ENCODE measurements at regions not wholly inside any gene's neighbourhood (a gene's known extent, or its start where the extent isn't known, plus 50 kb on each side); places are given as distances from the start of the nearest gene placed in this dataset.

DNA sequence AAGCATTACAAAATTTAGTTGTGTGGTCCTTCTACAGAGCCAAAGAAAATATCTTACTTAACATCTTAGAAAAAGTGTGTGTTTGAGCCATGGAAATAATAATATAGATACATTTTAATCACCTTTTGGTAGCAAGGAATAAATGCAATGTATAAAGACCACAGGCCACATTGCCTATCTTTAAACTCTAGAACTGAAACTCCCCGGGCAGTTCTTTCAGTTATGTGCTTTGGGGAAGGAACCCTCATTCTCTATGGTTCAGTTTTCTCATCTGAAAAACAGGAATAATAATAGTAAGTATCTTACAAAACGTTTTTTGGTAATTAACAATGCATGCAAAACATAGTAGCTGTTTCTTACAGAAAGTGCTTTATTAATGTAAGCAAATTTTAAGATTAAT, 67.8 kb upstream of the GABRB2 start (continued):
- TF ChIP-seq, protein P1, sequence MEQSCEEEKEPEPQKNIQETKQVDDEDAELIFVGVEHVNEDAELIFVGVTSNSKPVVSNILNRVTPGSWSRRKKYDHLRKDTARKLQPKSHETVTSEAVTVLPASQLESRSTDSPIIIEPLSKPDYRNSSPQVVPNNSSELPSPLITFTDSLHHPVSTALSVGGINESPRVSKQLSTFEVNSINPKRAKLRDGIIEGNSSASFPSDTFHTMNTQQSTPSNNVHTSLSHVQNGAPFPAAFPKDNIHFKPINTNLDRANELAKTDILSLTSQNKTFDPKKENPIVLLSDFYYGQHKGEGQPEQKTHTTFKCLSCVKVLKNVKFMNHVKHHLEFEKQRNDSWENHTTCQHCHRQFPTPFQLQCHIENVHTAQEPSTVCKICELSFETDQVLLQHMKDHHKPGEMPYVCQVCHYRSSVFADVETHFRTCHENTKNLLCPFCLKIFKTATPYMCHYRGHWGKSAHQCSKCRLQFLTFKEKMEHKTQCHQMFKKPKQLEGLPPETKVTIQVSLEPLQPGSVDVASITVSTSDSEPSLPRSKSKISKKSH (CRISPR knock-in tag; IDR thresholded peaks at IDR 0.05; ENCODE audit: borderline replicate concordance): no peak
- TF ChIP-seq BHLHE40 (IDR thresholded peaks at IDR 0.05; ENCODE audit: low read length): no peak

DNA sequence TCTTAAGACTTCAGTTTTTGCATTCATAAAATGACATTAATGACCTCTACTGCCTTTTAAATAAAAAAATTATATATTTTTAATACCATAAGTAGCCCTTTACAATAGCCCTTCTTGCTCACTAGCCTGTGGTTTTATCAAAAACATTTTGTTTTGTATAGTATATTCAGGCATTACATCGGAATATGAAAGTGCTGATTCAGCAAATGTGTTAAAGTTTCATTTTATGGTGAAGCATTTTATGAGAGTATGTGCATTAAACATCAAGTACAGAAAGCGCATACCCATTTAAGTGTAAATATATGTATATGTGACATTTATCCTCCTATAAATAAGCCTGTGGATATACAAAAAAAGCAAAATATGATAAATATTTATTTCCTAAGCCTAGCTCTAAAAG, 56.2 kb upstream of the GABRB2 start:
- no peaks in the 10 kb centered on the region for H3K36me3 ChIP-seq (replicated peaks in 1 of 2; ENCODE audit: control insufficient read depth in 1 of 2, insufficient read depth in 2 of 2, low read length in 2 of 2)
- H3K4me2 ChIP-seq (ENCODE audit: low read depth, low read length): no peak overlapping the region
- no peaks in the 10 kb centered on the region for H4K20me1 ChIP-seq (ENCODE audit: insufficient read depth, low read length)
- no peak for FAIRE-seq
- POLR2A ChIA-PET: no interaction called here
- in situ Hi-C loops (cut with HindIII; ENCODE audit: extremely low pct_ligation_motif_present, low pct_unique_long_range_greater_than_20kb) (no loop called here), intact Hi-C loops (cut with micrococcal nuclease; ENCODE audit: unreplicated experiment) (no loop called here)
- H2AFZ ChIP-seq (ENCODE audit: low read length): no peak overlapping the region
- TF ChIP-seq ZNF720 (CRISPR knock-in tag; IDR thresholded peaks at IDR 0.05): no peak
- peak; percentile 99 for TF ChIP-seq MAFF (IDR thresholded peaks at IDR 0.05; ENCODE audit: low read depth, low read length)
- TF ChIP-seq MAFK (conservative IDR thresholded peaks at IDR 0.05 in 1 of 2, IDR thresholded peaks at IDR 0.05 in 1 of 2; ENCODE audit: low read length in 2 of 2): peak; percentile 99 to 100
- no peaks in the 10 kb centered on the region for H3K9me3 ChIP-seq (ENCODE audit: low read length)
- ATAC-seq: no peak
- no TSS peak for BruUV-seq (replicated peaks)
- H3K4me3 ChIP-seq (replicated peaks in 1 of 3; ENCODE audit: insufficient read depth in 1 of 3, low read depth in 2 of 3, low read length in 3 of 3): no peak overlapping the region
- CTCF ChIA-PET (ENCODE audit: low intra/inter-chr PET ratio, low total read pairs): no interaction called here
- H3K4me1 ChIP-seq (ENCODE audit: insufficient read depth, low read length): no peaks in the 10 kb centered on the region
- no peak overlapping the region for H3K9ac ChIP-seq (ENCODE audit: insufficient read depth, low read depth, low read length)
- no peaks in the 10 kb centered on the region for H3K27me3 ChIP-seq (ENCODE audit: control insufficient read depth in 1 of 2, insufficient read depth in 2 of 2, low read length in 2 of 2)
- no peak overlapping the region for H3K27ac ChIP-seq (ENCODE audit: extremely low read length, insufficient read depth, low read length)
- DNase-seq (ENCODE audit: low spot score): no peak
- no peaks in the 10 kb centered on the region for H3K79me2 ChIP-seq (ENCODE audit: insufficient read depth, low read length)
- 3% methylated on average over 2 of the region's 2 CpGs for WGBS (ENCODE audit: low lambda C conversion rate)

DNA sequence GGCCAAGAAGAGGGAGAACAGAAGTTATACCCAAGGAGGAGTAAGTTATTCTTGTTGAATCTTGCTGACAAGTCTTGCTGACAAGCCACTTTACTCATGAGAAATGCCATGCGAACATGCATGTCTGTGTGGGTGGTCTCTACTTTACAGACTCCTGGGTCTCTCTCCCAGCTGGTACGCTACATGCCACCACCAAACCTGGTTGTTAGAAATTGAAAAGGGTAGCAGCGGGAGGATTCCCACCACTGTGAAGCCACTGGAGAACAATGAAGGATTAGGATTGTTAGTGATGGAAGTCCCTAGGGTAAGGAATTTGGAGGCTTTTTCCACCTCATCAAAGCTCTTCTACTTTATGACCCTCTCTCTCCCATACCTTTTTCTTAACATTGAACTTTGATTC, 53.6 kb upstream of the GABRB2 start:
- Histone ChIP-seq H3K9ac (ENCODE audit: insufficient read depth, low read depth, low read length) (no peak overlapping the region), H3K4me2 (ENCODE audit: low read depth, low read length) (no peak overlapping the region), H3K27me3 (ENCODE audit: control insufficient read depth in 1 of 2, insufficient read depth in 2 of 2, low read length in 2 of 2) (no peaks in the 10 kb centered on the region), H3K27ac (ENCODE audit: extremely low read length, insufficient read depth, low read length) (no peak overlapping the region), H3K4me3 (replicated peaks in 1 of 3; ENCODE audit: insufficient read depth in 1 of 3, low read depth in 2 of 3, low read length in 3 of 3) (no peak overlapping the region), H4K20me1 (ENCODE audit: insufficient read depth, low read length) (no peaks in the 10 kb centered on the region), H3K4me1 (ENCODE audit: insufficient read depth, low read length) (no peaks in the 10 kb centered on the region), H2AFZ (ENCODE audit: low read length) (no peak overlapping the region), H3K36me3 (replicated peaks in 1 of 2; ENCODE audit: control insufficient read depth in 1 of 2, insufficient read depth in 2 of 2, low read length in 2 of 2) (no peaks in the 10 kb centered on the region), H3K9me3 (ENCODE audit: low read length) (no peaks in the 10 kb centered on the region), H3K79me2 (ENCODE audit: insufficient read depth, low read length) (no peaks in the 10 kb centered on the region)
- WGBS (ENCODE audit: low lambda C conversion rate): 39% methylated on average over 3 of the region's 3 CpGs
- ATAC-seq (no peak), FAIRE-seq (no peak), DNase-seq (ENCODE audit: low spot score) (no peak)
- BruUV-seq (replicated peaks): no TSS peak
- CTCF ChIA-PET (ENCODE audit: low intra/inter-chr PET ratio, low total read pairs): no interaction called here
- in situ Hi-C loops (cut with HindIII; ENCODE audit: extremely low pct_ligation_motif_present, low pct_unique_long_range_greater_than_20kb): no loop called here
- POLR2A ChIA-PET: no interaction called here
- intact Hi-C loops (cut with micrococcal nuclease; ENCODE audit: unreplicated experiment): no loop called here
- TF ChIP-seq, protein P2, sequence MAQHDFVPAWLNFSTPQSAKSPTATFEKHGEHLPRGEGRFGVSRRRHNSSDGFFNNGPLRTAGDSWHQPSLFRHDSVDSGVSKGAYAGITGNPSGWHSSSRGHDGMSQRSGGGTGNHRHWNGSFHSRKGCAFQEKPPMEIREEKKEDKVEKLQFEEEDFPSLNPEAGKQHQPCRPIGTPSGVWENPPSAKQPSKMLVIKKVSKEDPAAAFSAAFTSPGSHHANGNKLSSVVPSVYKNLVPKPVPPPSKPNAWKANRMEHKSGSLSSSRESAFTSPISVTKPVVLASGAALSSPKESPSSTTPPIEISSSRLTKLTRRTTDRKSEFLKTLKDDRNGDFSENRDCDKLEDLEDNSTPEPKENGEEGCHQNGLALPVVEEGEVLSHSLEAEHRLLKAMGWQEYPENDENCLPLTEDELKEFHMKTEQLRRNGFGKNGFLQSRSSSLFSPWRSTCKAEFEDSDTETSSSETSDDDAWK (CRISPR knock-in tag; IDR thresholded peaks at IDR 0.05): no peak
- TF ChIP-seq TARDBP (CRISPR knock-in tag; IDR thresholded peaks at IDR 0.05) (no peak), TCF12 (IDR thresholded peaks at IDR 0.05) (no peak), TCF12 (CRISPR knock-in tag; IDR thresholded peaks at IDR 0.05) (no peak), GABPB1 (CRISPR knock-in tag; IDR thresholded peaks at IDR 0.05) (no peak), ZNF552 (CRISPR knock-in tag; IDR thresholded peaks at IDR 0.05; ENCODE audit: borderline replicate concordance) (no peak), ZNF839 (CRISPR knock-in tag; IDR thresholded peaks at IDR 0.05; ENCODE audit: borderline replicate concordance) (no peak)
- TF ChIP-seq, protein P3, sequence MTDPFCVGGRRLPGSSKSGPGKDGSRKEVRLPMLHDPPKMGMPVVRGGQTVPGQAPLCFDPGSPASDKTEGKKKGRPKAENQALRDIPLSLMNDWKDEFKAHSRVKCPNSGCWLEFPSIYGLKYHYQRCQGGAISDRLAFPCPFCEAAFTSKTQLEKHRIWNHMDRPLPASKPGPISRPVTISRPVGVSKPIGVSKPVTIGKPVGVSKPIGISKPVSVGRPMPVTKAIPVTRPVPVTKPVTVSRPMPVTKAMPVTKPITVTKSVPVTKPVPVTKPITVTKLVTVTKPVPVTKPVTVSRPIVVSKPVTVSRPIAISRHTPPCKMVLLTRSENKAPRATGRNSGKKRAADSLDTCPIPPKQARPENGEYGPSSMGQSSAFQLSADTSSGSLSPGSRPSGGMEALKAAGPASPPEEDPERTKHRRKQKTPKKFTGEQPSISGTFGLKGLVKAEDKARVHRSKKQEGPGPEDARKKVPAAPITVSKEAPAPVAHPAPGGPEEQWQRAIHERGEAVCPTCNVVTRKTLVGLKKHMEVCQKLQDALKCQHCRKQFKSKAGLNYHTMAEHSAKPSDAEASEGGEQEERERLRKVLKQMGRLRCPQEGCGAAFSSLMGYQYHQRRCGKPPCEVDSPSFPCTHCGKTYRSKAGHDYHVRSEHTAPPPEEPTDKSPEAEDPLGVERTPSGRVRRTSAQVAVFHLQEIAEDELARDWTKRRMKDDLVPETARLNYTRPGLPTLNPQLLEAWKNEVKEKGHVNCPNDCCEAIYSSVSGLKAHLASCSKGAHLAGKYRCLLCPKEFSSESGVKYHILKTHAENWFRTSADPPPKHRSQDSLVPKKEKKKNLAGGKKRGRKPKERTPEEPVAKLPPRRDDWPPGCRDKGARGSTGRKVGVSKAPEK (CRISPR knock-in tag; IDR thresholded peaks at IDR 0.05; ENCODE audit: borderline replicate concordance): no peak
